Ecto neural progenitor cell (in vitro differentiated cells): ENCODE measurements at regions not wholly inside any gene's neighbourhood (a gene's known extent, or its start where the extent isn't known, plus 50 kb on each side); places are given as distances from the start of the nearest gene placed in this dataset.

Experiments used
- DNase-seq: peaks from one replicate; pipeline ENCODE4 v3.0.0-alpha.2; 2018; ENCODE audit warnings: low spot score

GRCh38 chr15:48046813-48047438, 73.9 kb upstream of the SLC24A5 start:
- no peak for DNase-seq

- DNase-seq, result no peak
Measured at GRCh38 chr15:48049736-48050135, 71.1 kb upstream of the SLC24A5 start.

GRCh38 chr15:48052946-48053345, 67.8 kb upstream of the SLC24A5 start:
- DNase-seq, result no peak

GRCh38 chr15:48058371-48058770, 62.4 kb upstream of the SLC24A5 start:
- no peak for DNase-seq

GRCh38 chr15:48059791-48060190, 61.0 kb upstream of the SLC24A5 start:
- no peak for DNase-seq

- DNase-seq, result no peak
Measured at GRCh38 chr15:48060396-48060795, 60.4 kb upstream of the SLC24A5 start.

GRCh38 chr15:48061605-48062004, 59.2 kb upstream of the SLC24A5 start:
- no peak for DNase-seq

- DNase-seq, result no peak
Measured at GRCh38 chr15:48062148-48062872, 58.5 kb upstream of the SLC24A5 start.

GRCh38 chr15:48063411-48063985, 57.3 kb upstream of the SLC24A5 start:
- no peak for DNase-seq

- DNase-seq, result no peak
Measured at GRCh38 chr15:48064421-48064820, 56.4 kb upstream of the SLC24A5 start.

- no peak for DNase-seq
Measured at GRCh38 chr15:48066456-48066855, 54.3 kb upstream of the SLC24A5 start.
